ENCODE measurements at regions not wholly inside any gene's neighbourhood (a gene's known extent, or its start where the extent isn't known, plus 50 kb on each side); places are given as distances from the start of the nearest gene placed in this dataset.

DNA sequence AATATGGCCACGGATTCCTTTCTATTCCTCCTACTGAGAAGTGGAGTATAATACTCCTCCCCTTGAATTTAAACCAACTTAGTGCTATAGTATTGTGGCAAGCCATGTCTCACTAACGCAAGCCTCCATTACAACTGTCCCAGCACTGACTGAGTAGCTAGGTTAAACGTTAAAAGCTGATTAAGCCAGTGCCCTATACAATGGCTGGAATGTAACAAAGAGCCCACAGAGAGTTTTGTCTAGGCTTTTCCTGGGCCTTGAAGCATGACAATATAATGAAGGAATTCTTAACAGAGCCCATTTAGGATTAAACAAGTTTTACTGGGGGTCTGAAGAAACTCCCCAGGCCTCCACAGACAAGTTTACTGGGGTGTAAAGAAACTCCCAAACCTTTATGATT is 254.5 kb upstream of the DACH1 start:
- DNase-seq (ENCODE audit: low read depth): no peak
- TF ChIP-seq CTCF (IDR thresholded peaks at IDR 0.05; ENCODE audit: insufficient read depth, low read depth, low read length, missing control alignments): no peak
- no peak overlapping the region for H3K4me3 ChIP-seq (ENCODE audit: low read depth, low read length)

GRCh38 chr13:72120632-72121031 is 253.6 kb upstream of the DACH1 start:
- TF ChIP-seq CTCF (IDR thresholded peaks at IDR 0.05; ENCODE audit: insufficient read depth, low read depth, low read length, missing control alignments): no peak
- no peak overlapping the region for H3K4me3 ChIP-seq (ENCODE audit: low read depth, low read length)
- DNase-seq (ENCODE audit: low read depth): no peak

- no peak for DNase-seq (ENCODE audit: low read depth)
- no peak overlapping the region for H3K4me3 ChIP-seq (ENCODE audit: low read depth, low read length)
- no peak for TF ChIP-seq CTCF (IDR thresholded peaks at IDR 0.05; ENCODE audit: insufficient read depth, low read depth, low read length, missing control alignments)
Observed at GRCh38 chr13:72113931-72114330, 246.9 kb upstream of the DACH1 start.

- no peak for DNase-seq (ENCODE audit: low read depth)
- no peak for TF ChIP-seq CTCF (IDR thresholded peaks at IDR 0.05; ENCODE audit: insufficient read depth, low read depth, low read length, missing control alignments)
- H3K4me3 ChIP-seq (ENCODE audit: low read depth, low read length): no peak overlapping the region
Observed at GRCh38 chr13:72113076-72113475, 246.1 kb upstream of the DACH1 start.

DNA sequence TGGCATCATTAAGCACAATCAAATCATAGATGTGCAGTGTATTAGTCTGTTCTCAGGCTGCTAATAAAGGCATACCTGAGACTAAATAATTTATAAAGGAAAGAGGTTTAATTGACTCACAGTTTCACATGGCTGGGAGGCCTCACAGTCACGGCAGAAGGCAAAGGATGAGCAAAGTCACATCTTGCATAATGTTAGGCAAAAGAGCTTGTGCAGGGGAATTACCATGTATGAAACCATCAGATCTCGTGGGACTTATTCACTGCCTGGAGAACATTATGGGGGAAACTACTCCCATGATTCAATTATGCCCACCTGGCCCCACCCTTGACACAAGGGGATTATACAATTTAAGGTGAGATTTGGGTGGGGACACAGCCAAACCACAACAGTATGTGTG is 245.2 kb upstream of the DACH1 start:
- TF ChIP-seq CTCF (IDR thresholded peaks at IDR 0.05; ENCODE audit: insufficient read depth, low read depth, low read length, missing control alignments): no peak

DNA sequence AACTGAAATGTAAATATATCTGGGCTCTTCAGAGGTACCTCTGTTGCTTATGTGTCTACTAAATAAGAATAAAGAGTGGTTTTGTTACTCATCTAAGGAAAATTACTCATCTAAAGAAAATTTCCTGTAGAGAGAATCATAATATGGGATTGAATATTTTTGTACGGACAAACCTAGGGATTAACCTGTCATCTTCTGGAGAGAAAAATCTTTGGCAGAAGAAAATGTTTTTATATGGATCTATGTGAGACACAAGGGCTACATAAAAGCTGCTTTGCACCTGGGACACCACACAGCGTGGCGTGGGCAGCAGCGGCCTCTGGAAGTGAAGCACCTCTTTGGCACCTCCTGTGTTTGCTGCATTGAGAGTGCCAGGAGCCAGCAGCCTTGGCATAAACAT is 242.9 kb upstream of the DACH1 start:
- H3K4me3 ChIP-seq (ENCODE audit: low read depth, low read length): no peak overlapping the region
- no peak for DNase-seq (ENCODE audit: low read depth)
- TF ChIP-seq CTCF (IDR thresholded peaks at IDR 0.05; ENCODE audit: insufficient read depth, low read depth, low read length, missing control alignments): no peak

More for the DNA sequence above, 245.2 kb upstream of the DACH1 start:
- H3K4me3 ChIP-seq (ENCODE audit: low read depth, low read length): no peak overlapping the region
- DNase-seq (ENCODE audit: low read depth): no peak

GRCh38 chr13:72104656-72105180 is 237.7 kb upstream of the DACH1 start:
- no peak for TF ChIP-seq CTCF (IDR thresholded peaks at IDR 0.05; ENCODE audit: insufficient read depth, low read depth, low read length, missing control alignments)
- DNase-seq (ENCODE audit: low read depth): no peak
- no peak overlapping the region for H3K4me3 ChIP-seq (ENCODE audit: low read depth, low read length)

Measured in GM12865 (cell line).